Activated naive CD8-positive, alpha-beta T cell treated with anti-CD3 and anti-CD28 coated beads, Interleukin-2, amount 50 U/mL, for 24 hours (primary cell): ENCODE measurements at regions not wholly inside any gene's neighbourhood (a gene's known extent, or its start where the extent isn't known, plus 50 kb on each side); places are given as distances from the start of the nearest gene placed in this dataset.

Experiments
- ATAC-seq: fragments of 150-1000 bp; cut with Tn5 transposase; one replicate; pipeline ENCODE4 v1.10.0; 2021
- DNase-seq: peaks from one replicate; pipeline ENCODE4 v3.0.0; 2021
- H3K27ac Mint-ChIP-seq: one replicate; pipeline ENCODE4 v1.8.0; 2021; ENCODE audit warnings: mild to moderate bottlenecking, mixed read lengths
- H3K27me3 Mint-ChIP-seq: one replicate; pipeline ENCODE4 v1.8.0; 2021; ENCODE audit warnings: mixed read lengths
- H3K36me3 Mint-ChIP-seq: one replicate; pipeline ENCODE4 v1.8.0; 2021; ENCODE audit warnings: low read depth, mixed read lengths
- H3K4me1 Mint-ChIP-seq: one replicate; pipeline ENCODE4 v1.8.0; 2021; ENCODE audit warnings: mixed read lengths
- H3K4me3 Mint-ChIP-seq: one replicate; pipeline ENCODE4 v1.8.0; 2021; ENCODE audit warnings: mild to moderate bottlenecking, moderate library complexity, mixed read lengths
- H3K9me3 Mint-ChIP-seq: one replicate; pipeline ENCODE4 v1.8.0; 2021; ENCODE audit warnings: mixed read lengths

DNA sequence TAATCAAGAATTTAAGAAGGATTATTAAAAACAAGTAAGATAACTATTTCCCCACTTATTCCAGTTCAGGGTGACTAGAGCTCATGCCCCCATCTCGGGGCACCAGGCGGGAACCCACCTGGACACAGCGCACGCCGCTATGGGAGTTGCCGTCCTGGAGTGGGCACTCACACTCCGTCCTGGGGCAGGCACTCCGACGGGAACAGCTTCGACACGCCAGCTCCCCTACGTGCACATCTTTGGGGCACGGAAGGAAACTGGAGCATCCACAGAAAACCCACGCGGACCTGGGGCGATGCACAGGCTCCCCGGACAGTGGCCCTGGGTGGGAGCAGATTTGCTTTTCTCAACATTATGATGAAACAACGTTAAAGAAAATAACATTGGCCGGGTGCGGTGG, 52.0 kb upstream of the GATA5 start:
- peaks cover 14% of the 10 kb centered on the region for H3K27me3 Mint-ChIP-seq
- no peak overlapping the region for H3K27ac Mint-ChIP-seq

DNA sequence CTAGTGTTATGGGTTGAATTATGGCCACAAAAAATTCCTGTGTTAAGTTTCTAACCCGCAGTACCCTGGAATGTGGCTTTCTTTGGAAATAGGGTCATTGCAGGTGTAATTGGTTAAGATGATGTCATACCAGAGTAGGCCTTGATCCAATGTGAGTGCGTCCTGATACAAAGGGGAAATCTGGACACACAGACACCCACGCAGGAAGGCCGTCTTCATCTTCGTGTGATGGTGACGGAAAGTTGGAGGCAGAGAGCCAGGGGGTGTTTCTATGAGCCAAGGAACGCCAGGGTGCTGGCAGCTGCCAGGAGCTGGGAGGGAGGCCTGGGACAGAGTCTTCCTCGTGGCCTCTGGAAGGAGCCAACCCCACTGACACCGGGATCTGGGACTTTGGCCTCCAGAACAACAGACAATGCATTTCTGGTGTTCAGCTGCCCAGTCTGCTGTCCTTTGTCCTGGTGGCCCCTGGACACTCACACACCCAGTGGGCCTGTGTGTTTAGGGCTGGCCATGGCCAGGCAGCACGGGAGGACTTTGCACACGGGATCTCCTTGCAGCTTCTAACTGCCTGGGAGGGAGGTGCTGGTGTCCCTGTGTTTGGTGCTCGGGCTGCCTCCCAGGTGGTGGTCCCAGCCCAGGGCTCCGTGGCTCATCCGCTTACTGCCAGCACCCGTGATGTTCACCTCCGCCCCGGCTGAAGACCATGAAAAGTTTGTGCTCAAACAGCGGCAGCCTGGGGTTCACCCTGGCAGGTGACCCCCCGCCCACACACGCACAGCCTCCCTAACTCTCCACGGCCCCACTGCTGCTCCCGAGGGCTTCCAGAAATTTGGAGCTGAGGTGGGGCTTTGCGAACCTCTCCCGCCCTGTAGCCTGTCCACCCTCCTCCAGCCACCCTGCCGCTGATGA, 53.4 kb upstream of the GATA5 start:
- Mint-ChIP-seq H3K36me3 (no peaks in the 10 kb centered on the region), H3K9me3 (no peaks in the 10 kb centered on the region), H3K4me1 (peaks cover 6% of the 10 kb centered on the region), H3K27ac (no peak overlapping the region), H3K27me3 (peaks cover 12% of the 10 kb centered on the region), H3K4me3 (no peak overlapping the region)
- no peak for ATAC-seq
- no peak for DNase-seq

More for the DNA sequence above, 52.0 kb upstream of the GATA5 start:
- H3K4me1 Mint-ChIP-seq: peaks cover 21% of the 10 kb centered on the region
- ATAC-seq (no peak), DNase-seq (no peak)
- no peaks in the 10 kb centered on the region for H3K36me3 Mint-ChIP-seq
- no peaks in the 10 kb centered on the region for H3K9me3 Mint-ChIP-seq
- H3K4me3 Mint-ChIP-seq: no peak overlapping the region

DNA sequence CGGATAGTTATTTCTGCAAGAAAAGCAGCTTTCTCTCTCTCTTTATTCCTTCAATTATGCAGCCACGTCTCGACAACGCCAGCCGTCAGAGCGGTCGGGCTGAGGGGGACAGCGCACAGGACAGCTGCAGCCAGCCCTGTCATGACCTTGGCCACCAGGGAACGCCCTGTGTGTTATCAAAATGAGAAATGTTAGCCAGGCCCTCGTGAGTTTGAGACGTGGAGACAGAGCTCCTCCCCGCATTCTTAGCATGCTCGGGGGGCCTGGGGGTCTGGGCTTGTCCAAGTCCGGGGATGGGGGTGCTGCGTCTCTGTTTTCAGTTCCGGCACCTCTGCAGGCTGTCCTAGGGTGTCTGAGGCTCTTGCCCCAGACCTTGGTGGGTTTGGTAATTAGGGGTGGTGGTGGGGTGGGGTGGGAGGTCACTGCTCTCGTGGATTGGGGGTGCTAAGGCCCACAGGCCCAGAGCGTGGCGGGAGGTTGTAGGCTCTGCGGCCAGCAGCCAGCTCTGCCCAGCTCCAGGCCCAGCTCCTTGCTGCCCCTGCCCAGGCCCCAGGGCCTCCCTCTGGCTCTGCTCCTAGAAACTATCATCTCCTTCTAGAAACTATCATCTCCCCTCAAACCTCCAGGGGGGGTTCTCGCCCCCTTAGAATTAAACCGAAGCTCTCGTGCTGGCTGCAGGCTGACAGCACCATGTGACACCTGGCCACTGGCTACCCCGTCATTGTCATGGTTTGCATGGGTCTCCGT, 54.3 kb upstream of the GATA5 start:
- H3K9me3 Mint-ChIP-seq: no peaks in the 10 kb centered on the region
- no peak overlapping the region for H3K4me3 Mint-ChIP-seq
- H3K36me3 Mint-ChIP-seq: no peaks in the 10 kb centered on the region
- H3K27me3 Mint-ChIP-seq: peaks cover 12% of the 10 kb centered on the region
- H3K4me1 Mint-ChIP-seq: no peaks in the 10 kb centered on the region
- ATAC-seq: no peak
- DNase-seq: no peak
- no peak overlapping the region for H3K27ac Mint-ChIP-seq

DNA sequence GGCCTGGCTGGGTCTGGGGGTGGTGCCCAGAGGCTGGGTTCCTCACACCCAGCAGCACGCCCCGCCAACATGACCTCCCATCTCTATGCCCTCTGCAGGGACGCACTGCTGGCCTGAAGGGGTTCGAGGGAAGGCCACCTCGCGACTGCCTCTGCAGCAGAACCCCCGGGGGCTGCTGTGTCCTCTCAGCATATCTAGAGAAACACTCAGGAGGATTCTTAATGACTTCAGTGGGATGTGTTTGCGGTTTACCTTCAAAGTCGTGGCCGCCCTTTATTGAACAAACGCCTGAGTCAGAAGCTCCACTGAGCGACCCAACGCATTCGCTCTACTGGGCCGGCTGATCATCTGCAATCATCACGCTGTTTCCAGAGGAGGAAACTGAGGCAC, 54.8 kb upstream of the GATA5 start:
- DNase-seq (no peak), ATAC-seq (peak; percentile 18)
- H3K4me3 Mint-ChIP-seq: no peak overlapping the region
- no peaks in the 10 kb centered on the region for H3K4me1 Mint-ChIP-seq
- no peak overlapping the region for H3K27ac Mint-ChIP-seq
- no peaks in the 10 kb centered on the region for H3K9me3 Mint-ChIP-seq
- peaks cover 12% of the 10 kb centered on the region for H3K27me3 Mint-ChIP-seq
- no peaks in the 10 kb centered on the region for H3K36me3 Mint-ChIP-seq

DNA sequence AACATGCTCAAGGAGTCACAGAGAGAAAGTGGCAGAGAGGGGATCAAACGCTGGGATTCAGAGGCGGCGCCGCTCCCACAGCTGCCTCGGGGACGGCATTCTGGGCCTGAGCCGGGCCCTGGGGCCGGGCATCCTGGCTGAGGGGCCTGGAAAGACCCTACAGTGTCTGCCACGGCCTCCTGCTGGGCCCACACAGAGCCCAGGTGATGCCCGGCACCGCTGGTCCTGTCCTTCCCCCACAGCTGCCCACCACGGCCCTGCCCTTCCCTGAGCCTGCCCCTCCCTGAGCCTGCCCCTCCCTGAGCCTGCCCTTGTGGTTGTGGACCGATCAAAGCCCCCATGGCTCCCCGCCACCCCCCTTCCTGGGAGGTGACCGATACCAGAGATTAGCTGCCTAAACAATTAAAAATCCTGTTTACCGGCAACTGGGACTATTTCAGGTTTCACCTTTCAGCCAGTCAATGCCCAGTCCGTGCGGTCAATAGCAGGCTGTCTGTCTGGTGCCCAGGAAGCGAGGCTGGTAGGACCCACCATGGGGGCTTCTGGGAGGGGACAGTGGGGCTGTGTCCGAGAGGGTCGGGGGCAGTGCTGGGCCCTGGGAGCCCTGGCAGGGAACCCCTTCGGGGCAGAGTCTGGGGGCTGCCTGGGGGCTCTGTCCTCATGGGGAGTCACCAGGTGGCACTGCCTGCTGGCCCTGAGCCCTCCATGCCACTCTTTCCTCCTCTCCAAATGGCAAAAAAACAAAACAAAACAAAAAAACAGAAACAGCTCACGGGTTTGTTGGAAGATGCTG, 55.4 kb upstream of the GATA5 start:
- Mint-ChIP-seq H3K36me3 (no peaks in the 10 kb centered on the region), H3K27ac (no peak overlapping the region), H3K9me3 (no peaks in the 10 kb centered on the region), H3K4me1 (no peaks in the 10 kb centered on the region), H3K4me3 (no peak overlapping the region), H3K27me3 (peaks cover 10% of the 10 kb centered on the region)
- DNase-seq: no peak
- ATAC-seq: no peak

DNA sequence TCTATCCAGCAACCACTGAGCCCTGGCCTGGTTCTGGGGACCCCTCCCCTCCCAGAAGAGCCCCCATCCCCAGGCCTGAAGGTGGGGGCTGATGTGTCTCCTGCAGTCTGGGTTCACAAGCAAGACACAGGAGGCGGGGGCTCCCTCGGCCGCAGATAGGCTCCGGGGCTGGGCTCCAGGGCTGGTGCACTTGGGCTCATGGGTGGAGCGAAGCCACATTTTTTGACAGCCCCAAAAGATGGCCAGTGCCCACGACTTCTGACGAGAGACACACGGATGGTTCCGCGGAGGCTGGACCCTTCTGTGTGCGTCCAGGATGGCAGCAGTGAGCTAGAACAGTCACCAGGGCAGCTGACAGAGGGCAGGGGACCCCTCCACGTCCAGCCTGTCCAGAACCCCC, 57.1 kb upstream of the GATA5 start:
- Mint-ChIP-seq H3K4me1 (no peaks in the 10 kb centered on the region), H3K27me3 (peaks cover 3% of the 10 kb centered on the region), H3K4me3 (no peak overlapping the region), H3K9me3 (no peaks in the 10 kb centered on the region), H3K36me3 (no peaks in the 10 kb centered on the region), H3K27ac (no peak overlapping the region)
- DNase-seq (no peak), ATAC-seq (no peak)

DNA sequence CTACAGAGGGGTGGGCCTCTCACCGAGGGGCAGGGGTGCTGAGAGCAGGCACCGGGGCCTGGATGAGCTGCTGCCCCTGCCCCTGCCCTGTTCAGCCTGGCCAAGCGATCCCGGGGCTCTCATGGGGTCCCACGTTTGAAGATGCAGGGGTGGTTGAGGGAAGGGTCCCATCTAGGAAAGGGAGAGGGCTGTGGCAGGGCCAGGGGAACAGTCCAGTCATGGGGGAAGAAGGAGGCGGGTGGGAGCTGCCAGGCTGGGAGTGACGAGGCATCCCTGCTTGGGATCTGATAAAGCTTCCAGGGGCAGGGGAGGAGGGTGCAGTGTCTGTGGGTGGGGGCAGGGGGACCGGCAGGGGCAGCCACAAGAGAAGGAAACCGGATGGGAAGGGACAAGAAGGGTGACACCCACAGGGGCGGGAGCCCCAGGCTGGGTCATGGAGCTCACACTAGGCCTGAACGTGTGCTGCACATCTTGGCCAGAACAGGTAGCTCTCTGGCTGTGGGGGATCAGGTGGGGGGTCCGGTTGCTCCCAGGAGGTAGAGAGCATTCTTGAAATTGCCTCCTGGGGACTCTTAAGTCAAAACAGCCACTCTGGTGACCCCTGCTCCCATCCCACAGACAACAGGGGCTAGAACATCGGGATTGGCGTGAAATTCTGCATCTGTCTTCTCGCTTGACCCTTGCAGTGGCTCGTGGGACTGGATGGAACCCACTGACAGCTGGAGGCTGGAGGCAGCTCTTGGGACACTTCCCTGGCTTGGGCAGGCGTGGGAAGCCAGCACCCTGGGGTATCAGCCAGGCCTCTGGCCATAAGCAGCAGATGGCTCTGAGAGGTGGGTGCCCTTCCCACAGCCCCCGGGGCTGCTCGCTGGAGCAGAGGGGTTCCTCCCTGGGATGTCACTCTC, 58.0 kb upstream of the GATA5 start:
- H3K9me3 Mint-ChIP-seq: no peaks in the 10 kb centered on the region
- no peaks in the 10 kb centered on the region for H3K4me1 Mint-ChIP-seq
- no peaks in the 10 kb centered on the region for H3K36me3 Mint-ChIP-seq
- H3K27me3 Mint-ChIP-seq: peaks cover 3% of the 10 kb centered on the region
- H3K27ac Mint-ChIP-seq: no peak overlapping the region
- DNase-seq (no peak), ATAC-seq (no peak)
- H3K4me3 Mint-ChIP-seq: no peak overlapping the region

DNA sequence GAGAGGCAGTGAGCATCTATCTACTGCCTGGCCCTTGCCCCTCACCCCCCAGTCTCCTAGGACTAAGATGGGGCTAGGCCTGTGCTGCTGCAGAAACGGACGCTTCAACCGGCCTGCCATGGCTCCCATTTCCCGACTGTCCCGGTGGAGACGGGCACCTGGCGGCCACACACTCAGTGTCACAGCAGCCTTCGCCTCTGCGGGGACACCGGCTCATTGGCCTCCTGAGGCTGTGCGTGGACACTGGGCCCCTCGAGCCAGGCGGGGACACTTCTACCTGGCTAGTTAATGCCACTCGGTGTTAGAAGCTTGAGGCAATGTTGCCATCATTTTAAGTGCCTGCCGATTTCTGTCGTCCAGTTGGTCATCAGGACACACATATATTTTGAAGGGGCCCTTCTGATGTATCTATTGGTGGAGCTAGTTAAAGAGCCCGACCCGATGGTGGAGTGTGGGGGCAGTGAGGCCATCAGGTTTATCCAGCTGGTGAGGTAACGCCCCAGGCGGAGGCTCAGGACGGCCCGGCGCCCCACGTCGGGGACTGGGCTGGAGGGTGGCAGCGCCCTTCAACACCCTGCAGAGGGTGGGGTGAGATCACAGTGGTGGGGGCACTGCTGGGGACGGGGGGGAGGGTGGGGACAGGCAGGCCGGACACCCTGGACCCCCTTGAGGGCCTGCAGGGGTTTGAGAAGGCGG, 58.9 kb upstream of the GATA5 start:
- Mint-ChIP-seq H3K9me3 (no peaks in the 10 kb centered on the region), H3K4me1 (no peaks in the 10 kb centered on the region), H3K27me3 (peaks cover 2% of the 10 kb centered on the region), H3K4me3 (no peak overlapping the region), H3K27ac (no peak overlapping the region), H3K36me3 (no peaks in the 10 kb centered on the region)
- no peak for ATAC-seq
- no peak for DNase-seq

DNA sequence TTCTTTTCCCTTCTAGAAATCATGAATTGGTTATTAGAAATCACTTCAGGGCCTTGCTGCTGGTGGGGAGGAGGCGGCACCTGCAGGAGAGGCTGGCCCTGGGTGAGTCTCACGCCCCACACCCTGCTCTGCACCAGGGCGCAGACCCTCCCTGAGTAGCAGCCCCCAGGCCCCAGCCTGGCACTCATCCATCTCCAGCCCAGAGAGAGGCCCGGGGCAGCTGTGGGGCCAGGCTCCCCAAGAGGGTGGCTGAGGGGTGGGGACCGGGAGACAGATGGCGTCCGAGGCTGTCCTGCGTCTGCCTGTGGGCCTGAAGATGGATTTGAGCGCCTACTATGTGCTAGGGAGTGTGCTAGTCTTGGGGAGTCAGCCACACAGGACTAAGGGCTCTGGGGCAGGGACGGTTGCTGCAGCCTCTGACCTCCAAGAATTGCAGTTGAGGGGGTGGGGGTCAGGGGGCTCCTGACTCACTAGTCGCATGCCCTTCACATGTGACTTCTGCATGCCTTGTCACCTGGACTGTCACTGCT, 59.6 kb upstream of the GATA5 start:
- H3K9me3 Mint-ChIP-seq: no peaks in the 10 kb centered on the region
- H3K4me1 Mint-ChIP-seq: no peaks in the 10 kb centered on the region
- no peaks in the 10 kb centered on the region for H3K27me3 Mint-ChIP-seq
- H3K27ac Mint-ChIP-seq: no peak overlapping the region
- DNase-seq (no peak), ATAC-seq (no peak)
- no peak overlapping the region for H3K4me3 Mint-ChIP-seq
- H3K36me3 Mint-ChIP-seq: no peaks in the 10 kb centered on the region

DNA sequence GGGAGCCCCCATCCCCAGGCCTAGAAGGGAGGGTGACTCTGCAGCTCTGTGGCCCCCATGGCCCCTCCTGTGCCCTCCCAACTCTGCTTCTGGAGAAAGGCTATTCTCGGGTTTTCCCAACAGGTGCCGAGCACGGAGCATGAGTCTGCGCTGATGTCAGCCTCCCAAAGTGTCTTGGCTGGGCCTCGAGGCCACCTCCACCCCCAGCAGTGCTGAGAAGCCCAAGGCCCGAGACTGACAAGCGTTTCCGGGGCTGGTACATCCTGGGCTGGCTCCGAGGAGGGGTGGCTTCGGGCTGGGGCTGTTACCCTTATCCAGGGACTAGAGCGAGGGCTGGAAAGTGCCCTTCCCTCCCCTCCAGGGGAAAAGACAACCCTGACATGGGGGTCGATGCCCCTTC, 60.2 kb upstream of the GATA5 start:
- H3K9me3 Mint-ChIP-seq: no peaks in the 10 kb centered on the region
- H3K36me3 Mint-ChIP-seq: no peaks in the 10 kb centered on the region
- no peak overlapping the region for H3K27ac Mint-ChIP-seq
- no peaks in the 10 kb centered on the region for H3K27me3 Mint-ChIP-seq
- no peak overlapping the region for H3K4me3 Mint-ChIP-seq
- DNase-seq (no peak), ATAC-seq (no peak)
- no peaks in the 10 kb centered on the region for H3K4me1 Mint-ChIP-seq

DNA sequence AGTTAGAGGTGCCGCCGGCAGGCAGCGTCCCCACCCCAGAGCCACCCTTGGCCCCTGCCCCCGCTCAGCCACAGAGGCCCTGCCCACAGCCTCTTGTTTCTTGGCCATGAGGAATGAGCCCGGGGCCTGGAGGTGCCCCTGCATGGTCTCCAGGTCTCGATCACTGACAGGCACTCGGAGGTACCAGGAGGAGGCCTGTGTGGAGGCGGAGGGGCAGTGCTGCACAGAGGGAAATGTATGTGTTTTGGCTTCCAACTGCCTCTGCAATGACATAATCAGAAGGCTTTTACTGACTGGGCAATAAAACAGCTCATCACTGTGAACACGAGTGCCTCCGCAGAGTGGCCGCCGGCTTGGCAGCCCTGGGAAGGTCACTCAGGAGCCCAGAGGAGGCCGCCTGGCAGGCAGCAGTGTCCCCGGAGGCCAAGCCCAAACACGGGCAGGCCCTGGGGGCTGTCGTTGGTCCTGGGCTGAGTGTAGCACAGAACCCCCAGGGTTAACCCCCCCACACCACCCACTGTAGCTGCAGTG, 61.1 kb upstream of the GATA5 start:
- H3K4me3 Mint-ChIP-seq: no peak overlapping the region
- DNase-seq (no peak), ATAC-seq (no peak)
- H3K27ac Mint-ChIP-seq: no peak overlapping the region
- no peaks in the 10 kb centered on the region for H3K36me3 Mint-ChIP-seq
- H3K9me3 Mint-ChIP-seq: no peaks in the 10 kb centered on the region
- H3K27me3 Mint-ChIP-seq: no peaks in the 10 kb centered on the region
- no peaks in the 10 kb centered on the region for H3K4me1 Mint-ChIP-seq

DNA sequence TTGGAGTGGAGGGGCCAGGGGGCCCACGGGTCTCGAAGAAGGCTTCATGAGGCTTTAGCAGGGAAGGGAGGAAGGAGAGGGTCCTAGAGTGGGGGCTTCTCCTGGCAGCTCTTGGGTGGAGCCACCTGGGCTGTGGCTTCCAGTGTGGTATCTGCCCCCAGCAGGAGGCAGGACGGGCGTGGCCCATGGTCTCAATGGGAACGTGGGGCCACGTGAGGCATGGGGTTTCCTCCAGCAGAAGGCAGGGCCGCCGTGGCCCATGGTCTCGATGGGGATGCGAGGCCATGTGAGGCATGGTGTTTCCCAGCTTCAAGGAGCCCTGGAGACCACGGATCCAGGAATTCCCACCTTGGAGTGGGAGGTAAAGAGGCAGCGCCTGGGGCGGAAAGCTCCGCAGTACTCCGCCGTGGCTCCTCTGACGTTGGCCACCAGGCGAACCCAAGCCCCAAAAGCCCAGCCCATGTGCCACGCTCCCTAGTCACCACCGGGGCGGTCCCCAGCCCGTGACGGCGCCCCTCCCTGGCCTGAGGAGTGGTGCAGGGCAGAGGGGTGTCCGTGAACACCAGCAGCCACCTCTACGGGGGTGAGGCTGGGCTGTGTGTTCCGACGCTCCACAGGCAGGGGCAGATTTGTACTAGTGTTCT, 62.0 kb upstream of the GATA5 start:
- Mint-ChIP-seq H3K4me3 (no peak overlapping the region), H3K9me3 (no peaks in the 10 kb centered on the region), H3K27me3 (no peaks in the 10 kb centered on the region), H3K27ac (no peak overlapping the region), H3K4me1 (no peaks in the 10 kb centered on the region), H3K36me3 (no peaks in the 10 kb centered on the region)
- DNase-seq (no peak), ATAC-seq (no peak)
